DND-41 (cell line): ENCODE measurements at regions not wholly inside any gene's neighbourhood (a gene's known extent, or its start where the extent isn't known, plus 50 kb on each side); places are given as distances from the start of the nearest gene placed in this dataset.
"Not testable (repeated sequence)": the region's sequence is repeated elsewhere in the genome, so short reads cannot be mapped to it uniquely, and the experiment has no call there.

ENCODE experiments used
- EZH2 ChIP-seq: IDR thresholded peaks from 3 replicates; pipeline ENCODE4 v1.6.1; 2012; ENCODE audit warnings: borderline replicate concordance, low read depth, mild to moderate bottlenecking, moderate library complexity, low read length, inconsistent platforms; ENCODE audit not compliant: severe bottlenecking
- TF ChIP-seq, protein P1 (sequence below): IDR thresholded peaks from 2 replicates; pipeline ENCODE4 v1.5.1; 2012; ENCODE audit warnings: borderline replicate concordance, low read length, moderate library complexity, mild to moderate bottlenecking; ENCODE audit not compliant: poor library complexity, severe bottlenecking; ENCODE audit errors: extremely low read depth

DNA sequence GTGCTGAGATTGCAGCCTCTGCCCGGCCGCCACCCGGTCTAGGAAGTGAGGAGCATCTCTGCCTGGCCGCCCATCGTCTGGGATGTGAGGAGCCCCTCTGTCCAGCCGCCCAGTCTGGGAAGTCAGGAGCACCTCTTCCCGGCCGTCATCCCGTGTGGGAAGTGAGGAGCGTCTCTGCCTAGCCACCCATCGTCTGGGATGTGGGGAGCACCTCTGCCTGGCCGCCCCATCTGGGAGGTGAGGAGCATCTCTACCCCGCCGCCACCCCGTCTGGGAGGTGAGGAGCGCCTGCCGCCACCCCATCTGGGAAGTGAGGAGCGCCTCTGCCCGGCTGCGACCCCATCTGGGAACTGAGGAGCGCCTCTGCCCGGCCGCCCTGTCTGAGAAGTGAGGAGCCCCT is 372.2 kb downstream of the TECRL start:
- TF ChIP-seq, protein P1, sequence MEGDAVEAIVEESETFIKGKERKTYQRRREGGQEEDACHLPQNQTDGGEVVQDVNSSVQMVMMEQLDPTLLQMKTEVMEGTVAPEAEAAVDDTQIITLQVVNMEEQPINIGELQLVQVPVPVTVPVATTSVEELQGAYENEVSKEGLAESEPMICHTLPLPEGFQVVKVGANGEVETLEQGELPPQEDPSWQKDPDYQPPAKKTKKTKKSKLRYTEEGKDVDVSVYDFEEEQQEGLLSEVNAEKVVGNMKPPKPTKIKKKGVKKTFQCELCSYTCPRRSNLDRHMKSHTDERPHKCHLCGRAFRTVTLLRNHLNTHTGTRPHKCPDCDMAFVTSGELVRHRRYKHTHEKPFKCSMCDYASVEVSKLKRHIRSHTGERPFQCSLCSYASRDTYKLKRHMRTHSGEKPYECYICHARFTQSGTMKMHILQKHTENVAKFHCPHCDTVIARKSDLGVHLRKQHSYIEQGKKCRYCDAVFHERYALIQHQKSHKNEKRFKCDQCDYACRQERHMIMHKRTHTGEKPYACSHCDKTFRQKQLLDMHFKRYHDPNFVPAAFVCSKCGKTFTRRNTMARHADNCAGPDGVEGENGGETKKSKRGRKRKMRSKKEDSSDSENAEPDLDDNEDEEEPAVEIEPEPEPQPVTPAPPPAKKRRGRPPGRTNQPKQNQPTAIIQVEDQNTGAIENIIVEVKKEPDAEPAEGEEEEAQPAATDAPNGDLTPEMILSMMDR: not testable (repeated sequence)
- not testable (repeated sequence) for TF ChIP-seq EZH2
